Activated CD8-positive, alpha-beta memory T cell treated with anti-CD3 and anti-CD28 coated beads for 36 hours (primary cell): ENCODE measurements at regions not wholly inside any gene's neighbourhood (a gene's known extent, or its start where the extent isn't known, plus 50 kb on each side); places are given as distances from the start of the nearest gene placed in this dataset.
"Not testable (repeated sequence)": the region's sequence is repeated elsewhere in the genome, so short reads cannot be mapped to it uniquely, and the experiment has no call there.

Experiments
- CTCF ChIA-PET: fragments of 350-600 bp; sonication (Branson Sonifier 250); formaldehyde crosslinking; loops from one replicate; lab custom pipeline; 2021; ENCODE audit warnings: antibody characterized with exemption; lab: Charles Lee
- POLR2A ChIA-PET: fragments of 350-600 bp; sonication (Branson Sonifier 250); formaldehyde crosslinking; loops from one replicate; lab custom pipeline; 2021; ENCODE audit warnings: antibody characterized with exemption; lab: Charles Lee

DNA sequence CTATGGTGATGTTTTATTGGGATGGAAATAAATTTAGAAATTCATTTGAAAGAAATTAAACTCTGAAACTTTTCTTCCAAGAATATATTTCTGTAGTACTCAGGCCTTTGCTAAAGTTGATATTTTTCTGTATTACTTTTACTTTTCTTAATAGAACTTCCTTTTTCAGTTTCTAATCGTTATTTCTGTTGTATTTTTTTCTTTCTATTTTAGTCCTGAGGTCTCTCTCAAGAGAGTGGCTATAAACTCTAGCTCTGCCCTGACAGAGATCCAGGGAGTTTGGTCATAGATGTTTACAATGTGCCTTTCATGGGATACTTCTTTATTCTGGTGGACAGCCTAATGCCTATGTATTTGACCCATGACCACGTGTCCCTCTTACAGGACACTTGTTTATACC is 51.0 kb downstream of the OR2B6 start:
- CTCF ChIA-PET, result interaction anchor here (0.6 kb wide), 1 partner anchor 587 kb away, joined by 3 read pairs; no protein-coding TSS in a partner anchor
- POLR2A ChIA-PET, result no interaction called here

DNA sequence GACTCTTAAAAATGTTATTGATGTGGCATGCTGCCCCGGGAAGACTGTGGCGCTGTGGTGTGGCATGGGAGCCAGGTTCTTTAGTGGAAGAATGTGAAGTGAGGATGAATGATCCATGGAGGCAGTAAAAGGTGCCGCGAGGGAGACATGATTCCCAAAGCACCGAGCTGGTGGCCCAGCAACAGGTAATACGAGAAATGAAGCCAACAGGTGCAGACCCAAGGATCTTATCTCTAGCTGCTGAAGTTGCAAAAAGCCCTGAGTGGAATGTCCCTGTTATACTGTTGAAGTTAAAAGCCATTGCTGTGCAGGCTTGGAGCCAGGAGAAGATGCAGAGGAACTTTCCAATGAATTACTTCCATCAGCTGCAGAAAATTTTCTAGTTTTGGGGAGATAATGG is 53.5 kb downstream of the OR2B6 start:
- ChIA-PET POLR2A (no interaction called here), CTCF (no interaction called here)

DNA sequence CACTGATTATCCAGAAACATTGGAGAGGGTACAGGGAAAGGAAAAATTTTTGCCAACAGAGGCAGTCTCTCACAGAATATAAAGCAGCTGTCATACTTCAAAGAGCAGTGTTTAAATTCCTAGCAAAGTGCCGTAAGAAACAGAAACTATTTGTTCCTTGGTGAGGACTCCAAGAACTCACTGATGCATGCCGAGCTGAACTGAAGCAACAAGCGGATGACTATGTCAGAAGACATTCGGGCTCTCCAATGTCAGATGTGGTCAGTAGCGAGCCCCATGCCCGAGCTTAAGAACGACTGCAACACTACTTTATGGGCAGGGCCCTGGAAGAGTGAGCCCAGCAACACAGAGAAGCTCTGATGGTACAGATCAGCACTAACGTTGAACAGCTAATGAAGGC is 54.7 kb downstream of the OR2B6 start:
- CTCF ChIA-PET, result no interaction called here
- POLR2A ChIA-PET, result no interaction called here

DNA sequence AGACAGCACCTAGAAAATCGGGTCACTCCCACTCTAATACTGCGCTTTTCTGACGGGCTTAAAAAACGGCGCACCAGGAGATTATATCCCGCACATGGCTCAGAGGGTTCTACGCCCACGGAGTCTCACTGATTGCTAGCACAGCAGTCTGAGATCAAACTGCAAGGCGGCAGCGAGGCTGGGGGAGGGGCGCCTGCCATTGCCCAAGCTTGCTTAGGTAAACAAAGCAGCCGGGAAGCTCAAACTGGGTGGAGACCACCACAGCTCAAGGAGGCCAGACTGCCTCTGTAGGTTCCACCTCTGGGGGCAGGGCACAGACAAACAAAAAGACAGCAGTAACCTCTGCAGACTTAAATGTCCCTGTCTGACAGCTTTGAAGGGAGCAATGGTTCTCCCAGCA is 59.4 kb upstream of the ZNF165 start:
- POLR2A ChIA-PET, CTCF ChIA-PET: not testable (repeated sequence)

DNA sequence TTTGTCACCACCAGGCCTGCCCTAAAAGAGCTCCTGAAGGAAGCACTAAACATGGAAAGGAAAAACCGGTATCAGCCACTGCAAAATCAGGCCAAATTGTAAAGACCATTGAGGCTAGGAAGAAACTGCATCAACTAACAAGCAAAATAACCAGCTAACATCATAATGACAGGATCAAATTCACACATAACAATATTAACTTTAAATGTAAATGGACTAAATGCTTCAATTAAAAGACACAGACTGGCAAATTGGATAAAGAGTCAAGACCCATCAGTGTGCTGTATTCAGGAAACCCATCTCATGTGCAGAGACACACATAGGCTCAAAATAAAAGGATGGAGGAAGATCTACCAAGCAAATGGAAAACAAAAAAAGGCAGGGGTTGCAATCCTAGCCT is 57.7 kb upstream of the ZNF165 start:
- CTCF ChIA-PET, POLR2A ChIA-PET: not testable (repeated sequence)
